ENCODE measurements at regions not wholly inside any gene's neighbourhood (a gene's known extent, or its start where the extent isn't known, plus 50 kb on each side); places are given as distances from the start of the nearest gene placed in this dataset.
A peak's percentile ranks its signal among the peaks of the same experiment; 100 is the strongest.

DNA sequence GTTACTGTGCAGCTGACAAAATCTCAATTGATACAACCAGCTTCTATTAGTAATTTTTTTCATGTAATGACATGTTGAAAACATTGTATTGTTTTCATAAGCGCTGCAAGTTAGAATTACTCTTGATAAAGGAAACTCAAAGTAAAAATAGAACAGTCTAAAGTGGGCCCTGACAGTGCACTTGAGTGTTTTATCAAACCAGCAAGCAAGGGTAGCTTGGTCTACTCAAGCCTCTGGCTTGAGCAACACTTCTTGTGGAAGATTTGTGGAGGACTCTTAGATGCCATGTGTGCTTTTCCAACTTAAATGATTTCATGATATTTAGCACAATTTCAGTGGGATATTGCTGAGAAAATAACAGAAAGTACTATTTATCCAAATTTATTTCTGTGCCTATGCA lies 575.7 kb upstream of the ZNF717 start:
- Histone ChIP-seq H3K27ac (ENCODE audit: low read depth, low read length, severe bottlenecking) (no peak overlapping the region), H3K4me3 (ENCODE audit: extremely low read depth, insufficient read depth, low read length, poor library complexity, severe bottlenecking) (no peak overlapping the region), H3K4me1 (ENCODE audit: control insufficient read depth, insufficient read depth, low read length, poor library complexity, severe bottlenecking) (no peaks in the 10 kb centered on the region), H3K36me3 (ENCODE audit: control insufficient read depth, insufficient read depth, low read length) (no peaks in the 10 kb centered on the region), H3K9me3 (ENCODE audit: control insufficient read depth, low read length) (no peaks in the 10 kb centered on the region)
- WGBS, 2 experiments (ENCODE audit: insufficient coverage in 2 of 2) = 100% methylated on average over 1 of the region's 1 CpG; no CpG with 5 or more reads in 1 of the 2 experiments

DNA sequence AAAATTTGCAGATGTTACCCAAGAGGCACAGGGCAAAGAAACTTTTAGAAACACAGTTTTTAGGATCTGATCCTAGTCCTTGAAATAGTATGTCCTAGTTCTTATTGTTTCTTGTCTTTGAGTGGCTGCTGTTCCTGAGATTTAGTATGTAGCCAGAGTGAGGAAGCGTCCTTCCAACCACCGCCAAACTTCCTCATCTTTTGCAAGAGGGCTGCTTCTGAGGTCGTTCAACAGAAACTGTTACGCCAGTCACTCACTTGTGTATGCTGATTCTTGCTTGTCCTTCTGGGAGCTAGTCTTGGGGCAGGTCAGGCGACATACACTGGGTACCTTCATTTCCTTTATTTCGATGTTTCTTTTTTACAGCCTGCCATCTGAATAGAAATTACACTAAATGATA lies 577.3 kb upstream of the ZNF717 start:
- H3K36me3 ChIP-seq (ENCODE audit: control insufficient read depth, insufficient read depth, low read length) = no peaks in the 10 kb centered on the region
- H3K4me1 ChIP-seq (ENCODE audit: control insufficient read depth, insufficient read depth, low read length, poor library complexity, severe bottlenecking) = peaks cover 5% of the 10 kb centered on the region
- H3K9me3 ChIP-seq (ENCODE audit: control insufficient read depth, low read length) = no peaks in the 10 kb centered on the region
- no peak overlapping the region for H3K4me3 ChIP-seq (ENCODE audit: extremely low read depth, insufficient read depth, low read length, poor library complexity, severe bottlenecking)
- no peak overlapping the region for H3K27ac ChIP-seq (ENCODE audit: low read depth, low read length, severe bottlenecking)
- 90% methylated on average over 5 of the region's 6 CpGs; no CpG with 5 or more reads in 1 of the 2 experiments for WGBS, 2 experiments (ENCODE audit: insufficient coverage in 2 of 2)

DNA sequence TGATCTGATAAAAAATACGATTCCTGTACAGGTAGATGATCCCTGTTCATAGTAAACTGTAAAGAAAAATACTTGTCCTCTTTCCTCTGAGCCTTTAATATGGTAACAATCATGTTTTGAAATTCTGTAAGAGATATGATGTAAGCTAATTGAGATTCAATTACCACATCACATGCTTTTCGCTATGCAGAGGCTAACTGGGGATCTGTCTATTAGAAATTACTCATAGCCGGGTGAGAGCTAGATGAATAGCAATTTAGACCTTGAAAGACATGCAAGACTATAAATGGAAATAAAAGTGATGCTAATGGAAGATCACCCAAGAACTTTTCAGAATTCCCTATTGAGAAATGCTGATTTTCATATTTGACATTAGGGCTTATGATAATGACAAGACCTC lies 579.9 kb upstream of the ZNF717 start:
- Histone ChIP-seq H3K4me3 (ENCODE audit: extremely low read depth, insufficient read depth, low read length, poor library complexity, severe bottlenecking) (no peak overlapping the region), H3K27ac (ENCODE audit: low read depth, low read length, severe bottlenecking) (no peak overlapping the region), H3K36me3 (ENCODE audit: control insufficient read depth, insufficient read depth, low read length) (no peaks in the 10 kb centered on the region), H3K4me1 (ENCODE audit: control insufficient read depth, insufficient read depth, low read length, poor library complexity, severe bottlenecking) (peaks cover 6% of the 10 kb centered on the region), H3K9me3 (ENCODE audit: control insufficient read depth, low read length) (no peaks in the 10 kb centered on the region)
- WGBS, 2 experiments (ENCODE audit: insufficient coverage in 2 of 2) = 100% methylated on average over 1 to 2 of the region's 3 CpGs

DNA sequence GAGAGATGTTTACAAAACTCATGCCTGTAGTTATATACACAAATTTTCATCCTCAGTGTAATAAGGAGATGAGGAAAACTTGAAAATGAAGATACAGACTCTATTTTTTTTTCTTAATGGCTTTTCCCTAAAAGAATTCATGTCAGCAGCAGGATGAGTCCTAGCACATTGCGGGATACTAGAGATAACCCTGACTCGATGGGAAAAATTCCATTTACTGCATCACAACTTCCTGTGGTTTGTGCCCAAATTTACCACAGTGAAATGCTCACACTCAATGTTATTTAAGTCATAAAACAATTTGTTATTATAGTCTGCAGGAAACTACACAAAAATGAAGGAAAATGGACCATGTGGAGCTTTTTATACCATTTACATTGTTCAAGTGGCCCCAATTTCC lies 581.9 kb upstream of the ZNF717 start:
- WGBS, 2 experiments (ENCODE audit: insufficient coverage in 2 of 2) = 79% methylated on average over 2 of the region's 2 CpGs; no CpG with 5 or more reads in 1 of the 2 experiments
- Histone ChIP-seq H3K4me1 (ENCODE audit: control insufficient read depth, insufficient read depth, low read length, poor library complexity, severe bottlenecking) (peaks cover 6% of the 10 kb centered on the region), H3K9me3 (ENCODE audit: control insufficient read depth, low read length) (no peaks in the 10 kb centered on the region), H3K27ac (ENCODE audit: low read depth, low read length, severe bottlenecking) (peak overlapping the region; percentile 18), H3K4me3 (ENCODE audit: extremely low read depth, insufficient read depth, low read length, poor library complexity, severe bottlenecking) (no peak overlapping the region), H3K36me3 (ENCODE audit: control insufficient read depth, insufficient read depth, low read length) (no peaks in the 10 kb centered on the region)

DNA sequence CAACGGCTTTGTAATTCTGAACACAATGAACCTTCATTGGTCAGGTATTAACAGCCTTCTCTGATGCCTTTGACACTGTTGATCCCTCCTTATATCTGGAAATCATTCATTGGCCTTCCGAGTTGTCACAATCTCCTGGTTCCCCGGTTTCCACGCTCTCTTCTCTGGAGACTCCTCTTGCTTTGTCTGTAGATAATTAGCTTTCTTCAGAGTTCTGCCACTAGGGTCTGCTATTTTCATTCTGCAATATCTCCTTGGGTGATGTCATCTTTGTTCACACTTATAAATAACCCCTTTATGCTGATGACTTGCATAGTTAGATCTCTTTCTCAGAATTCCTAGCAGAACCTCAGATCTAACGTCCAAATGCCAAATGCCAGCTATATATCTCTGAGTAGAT lies 583.8 kb upstream of the ZNF717 start:
- H3K9me3 ChIP-seq (ENCODE audit: control insufficient read depth, low read length) = no peaks in the 10 kb centered on the region
- H3K4me1 ChIP-seq (ENCODE audit: control insufficient read depth, insufficient read depth, low read length, poor library complexity, severe bottlenecking) = peaks cover 6% of the 10 kb centered on the region
- no peaks in the 10 kb centered on the region for H3K36me3 ChIP-seq (ENCODE audit: control insufficient read depth, insufficient read depth, low read length)
- no peak overlapping the region for H3K4me3 ChIP-seq (ENCODE audit: extremely low read depth, insufficient read depth, low read length, poor library complexity, severe bottlenecking)
- H3K27ac ChIP-seq (ENCODE audit: low read depth, low read length, severe bottlenecking) = no peak overlapping the region
- whole genome bisulfite sequencing, 2 experiments (ENCODE audit: insufficient coverage in 2 of 2) = 87 to 94% methylated on average over 2 to 5 of the region's 5 CpGs

DNA sequence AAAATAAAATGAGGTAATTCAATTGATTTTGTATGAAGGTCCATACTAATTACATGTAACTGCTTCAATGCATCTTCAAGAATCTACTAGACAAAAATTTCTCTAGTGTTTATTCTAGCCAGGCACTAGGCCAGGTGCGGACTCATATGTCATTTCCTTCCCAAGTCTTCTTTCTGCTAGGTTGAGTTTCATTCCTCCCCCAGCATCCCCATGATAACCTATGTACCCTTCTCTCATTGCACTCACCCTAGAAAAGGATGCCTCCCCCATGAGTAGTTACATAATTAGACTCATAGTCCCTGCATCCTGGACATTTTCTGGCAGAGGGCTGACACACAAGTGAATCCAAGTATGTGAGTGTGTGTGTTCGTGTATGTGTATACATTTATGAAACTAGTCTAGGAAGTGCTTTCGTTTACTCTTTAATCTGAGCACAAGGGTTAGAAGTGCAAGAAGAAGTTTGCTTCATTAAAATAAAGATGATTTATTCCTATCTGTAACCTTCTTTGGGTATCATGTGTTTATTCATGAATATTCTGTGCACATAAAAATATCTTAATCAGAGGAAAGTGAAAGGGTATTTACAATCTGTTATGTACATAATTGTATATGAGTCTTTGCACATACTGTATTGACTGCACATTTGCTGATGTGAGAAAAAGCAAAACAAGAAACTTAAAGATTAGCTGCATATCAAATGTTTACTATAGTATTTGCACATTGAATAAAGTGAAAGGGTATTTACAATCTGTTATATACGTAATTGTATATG lies 585.6 kb upstream of the ZNF717 start:
- WGBS, 2 experiments (ENCODE audit: insufficient coverage in 2 of 2) = 100% methylated on average over 1 to 2 of the region's 4 CpGs

DNA sequence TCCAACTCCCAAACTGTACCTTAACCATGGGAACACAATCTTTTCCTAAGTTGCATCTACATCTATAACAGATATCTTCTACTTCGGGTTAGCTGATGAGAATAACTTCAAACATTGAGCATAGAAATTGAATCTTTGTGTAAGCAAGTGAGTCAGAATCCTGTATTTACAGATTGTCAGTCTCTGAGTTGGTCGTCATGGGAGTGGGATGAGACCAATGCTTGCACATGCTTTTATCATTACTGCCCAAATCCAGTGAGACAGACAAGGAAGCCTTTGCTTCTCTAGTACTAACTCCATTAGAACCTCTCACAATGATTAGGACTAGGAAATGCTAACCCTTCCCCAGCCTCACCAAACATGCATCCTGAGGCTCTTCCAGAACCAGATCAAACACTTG lies 587.1 kb upstream of the ZNF717 start:
- Histone ChIP-seq H3K9me3 (ENCODE audit: control insufficient read depth, low read length) (no peaks in the 10 kb centered on the region), H3K4me1 (ENCODE audit: control insufficient read depth, insufficient read depth, low read length, poor library complexity, severe bottlenecking) (peaks cover 2% of the 10 kb centered on the region)
- WGBS, 2 experiments (ENCODE audit: insufficient coverage in 2 of 2) = 100% methylated on average over 1 of the region's 2 CpGs; no CpG with 5 or more reads in 1 of the 2 experiments

More for the DNA sequence above, 585.6 kb upstream of the ZNF717 start:
- no peaks in the 10 kb centered on the region for H3K36me3 ChIP-seq (ENCODE audit: control insufficient read depth, insufficient read depth, low read length)
- H3K4me3 ChIP-seq (ENCODE audit: extremely low read depth, insufficient read depth, low read length, poor library complexity, severe bottlenecking) = no peak overlapping the region
- no peak overlapping the region for H3K27ac ChIP-seq (ENCODE audit: low read depth, low read length, severe bottlenecking)
- H3K9me3 ChIP-seq (ENCODE audit: control insufficient read depth, low read length) = no peaks in the 10 kb centered on the region
- peaks cover 6% of the 10 kb centered on the region for H3K4me1 ChIP-seq (ENCODE audit: control insufficient read depth, insufficient read depth, low read length, poor library complexity, severe bottlenecking)

DNA sequence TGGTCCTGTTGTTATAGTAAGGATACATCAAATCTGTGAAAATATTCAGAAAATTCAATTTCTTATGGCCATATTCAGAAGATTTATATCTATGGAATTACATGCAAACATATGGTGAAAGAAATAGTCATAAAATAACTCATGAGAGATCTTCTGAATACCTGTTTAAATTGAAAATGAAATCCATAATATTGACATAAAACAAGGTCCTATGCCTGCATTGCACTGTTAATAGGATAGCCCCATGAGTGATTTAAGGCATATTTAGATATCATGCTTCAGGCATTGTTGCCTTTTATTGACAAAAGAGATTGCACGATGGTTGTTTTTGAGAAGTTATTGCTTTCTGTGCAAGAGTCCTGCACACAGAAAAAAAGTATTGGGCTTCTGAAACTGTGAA lies 591.7 kb upstream of the ZNF717 start:
- Histone ChIP-seq H3K36me3 (ENCODE audit: control insufficient read depth, insufficient read depth, low read length) (no peaks in the 10 kb centered on the region), H3K27ac (ENCODE audit: low read depth, low read length, severe bottlenecking) (no peak overlapping the region), H3K9me3 (ENCODE audit: control insufficient read depth, low read length) (no peaks in the 10 kb centered on the region), H3K4me1 (ENCODE audit: control insufficient read depth, insufficient read depth, low read length, poor library complexity, severe bottlenecking) (no peaks in the 10 kb centered on the region), H3K4me3 (ENCODE audit: extremely low read depth, insufficient read depth, low read length, poor library complexity, severe bottlenecking) (no peak overlapping the region)
- 100% methylated on average over 1 of the region's 1 CpG for WGBS, 2 experiments (ENCODE audit: insufficient coverage in 2 of 2)

More for the DNA sequence above, 587.1 kb upstream of the ZNF717 start:
- no peak overlapping the region for H3K4me3 ChIP-seq (ENCODE audit: extremely low read depth, insufficient read depth, low read length, poor library complexity, severe bottlenecking)
- H3K27ac ChIP-seq (ENCODE audit: low read depth, low read length, severe bottlenecking) = no peak overlapping the region
- no peaks in the 10 kb centered on the region for H3K36me3 ChIP-seq (ENCODE audit: control insufficient read depth, insufficient read depth, low read length)

DNA sequence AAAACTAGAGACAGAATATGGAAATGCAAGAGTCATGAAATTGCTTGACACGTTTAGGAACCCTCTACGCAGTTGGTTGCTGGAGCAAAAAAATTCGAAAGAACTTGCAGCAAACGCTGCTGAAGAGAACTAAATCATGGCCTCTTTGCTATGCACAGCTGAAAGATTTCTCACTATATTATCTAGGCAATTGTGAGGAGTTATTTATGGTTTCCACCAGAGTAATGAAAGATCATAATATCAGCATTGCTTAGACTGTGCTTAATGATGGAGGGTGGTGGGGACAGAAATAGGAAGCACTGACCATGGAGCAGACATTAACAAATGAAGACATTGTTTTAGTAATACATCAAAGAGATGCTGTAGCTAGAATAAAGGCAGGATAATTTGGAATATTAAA lies 593.4 kb upstream of the ZNF717 start:
- WGBS, 2 experiments (ENCODE audit: insufficient coverage in 2 of 2) = 96 to 100% methylated on average over 2 of the region's 4 CpGs
- no peaks in the 10 kb centered on the region for H3K9me3 ChIP-seq (ENCODE audit: control insufficient read depth, low read length)
- no peaks in the 10 kb centered on the region for H3K36me3 ChIP-seq (ENCODE audit: control insufficient read depth, insufficient read depth, low read length)
- H3K4me3 ChIP-seq (ENCODE audit: extremely low read depth, insufficient read depth, low read length, poor library complexity, severe bottlenecking) = no peak overlapping the region
- H3K4me1 ChIP-seq (ENCODE audit: control insufficient read depth, insufficient read depth, low read length, poor library complexity, severe bottlenecking) = no peaks in the 10 kb centered on the region
- H3K27ac ChIP-seq (ENCODE audit: low read depth, low read length, severe bottlenecking) = no peak overlapping the region

DNA sequence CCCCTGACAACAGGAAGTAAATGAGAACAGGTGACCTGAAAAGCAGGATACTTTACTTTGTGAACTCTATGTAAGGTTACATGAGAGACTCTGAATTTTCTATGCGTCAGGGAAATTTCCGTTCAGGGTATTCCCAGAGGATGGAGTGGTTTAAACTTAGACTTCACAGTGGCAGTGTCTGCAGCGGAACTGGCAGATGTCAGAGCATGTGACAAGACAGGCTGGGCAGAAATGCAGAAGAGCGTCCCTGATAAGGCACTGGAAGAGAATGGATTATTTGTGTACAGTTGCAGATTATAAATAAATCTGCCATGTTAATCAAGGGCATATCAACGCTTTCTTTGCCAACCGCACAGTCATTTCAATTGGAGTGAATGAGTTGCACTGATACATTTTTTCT lies 598.4 kb upstream of the ZNF717 start:
- Histone ChIP-seq H3K9me3 (ENCODE audit: control insufficient read depth, low read length) (no peaks in the 10 kb centered on the region), H3K27ac (ENCODE audit: low read depth, low read length, severe bottlenecking) (no peak overlapping the region), H3K36me3 (ENCODE audit: control insufficient read depth, insufficient read depth, low read length) (no peaks in the 10 kb centered on the region), H3K4me1 (ENCODE audit: control insufficient read depth, insufficient read depth, low read length, poor library complexity, severe bottlenecking) (no peaks in the 10 kb centered on the region), H3K4me3 (ENCODE audit: extremely low read depth, insufficient read depth, low read length, poor library complexity, severe bottlenecking) (no peak overlapping the region)
- 100% methylated on average over 1 to 4 of the region's 6 CpGs for WGBS, 2 experiments (ENCODE audit: insufficient coverage in 2 of 2)

DNA sequence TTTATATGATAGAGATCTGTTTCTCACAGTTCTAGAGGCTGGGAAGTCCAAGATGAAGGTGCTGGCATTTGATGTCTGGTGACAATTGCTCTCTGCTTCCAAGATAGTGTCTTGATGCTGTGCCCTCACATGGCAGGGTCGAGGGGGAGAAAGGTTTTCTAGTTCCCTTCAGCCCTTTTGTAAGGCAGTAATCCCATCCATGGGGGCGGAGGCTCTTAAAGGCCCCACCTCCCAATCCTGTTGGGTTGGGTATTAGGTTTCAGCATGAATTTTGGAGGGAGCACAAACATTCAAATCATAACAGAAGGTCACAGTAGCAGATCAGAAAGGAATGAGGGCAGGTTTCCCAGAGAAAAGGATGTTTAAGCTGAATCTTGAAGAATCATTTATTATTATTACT lies 601.7 kb upstream of the ZNF717 start:
- WGBS, 2 experiments (ENCODE audit: insufficient coverage in 2 of 2) = no CpG with 5 or more reads among the region's 2 CpGs
- Histone ChIP-seq H3K27ac (ENCODE audit: low read depth, low read length, severe bottlenecking) (no peak overlapping the region), H3K36me3 (ENCODE audit: control insufficient read depth, insufficient read depth, low read length) (no peaks in the 10 kb centered on the region)

More for the DNA sequence above, 601.7 kb upstream of the ZNF717 start:
- no peak overlapping the region for H3K4me3 ChIP-seq (ENCODE audit: extremely low read depth, insufficient read depth, low read length, poor library complexity, severe bottlenecking)
- H3K4me1 ChIP-seq (ENCODE audit: control insufficient read depth, insufficient read depth, low read length, poor library complexity, severe bottlenecking) = no peaks in the 10 kb centered on the region
- H3K9me3 ChIP-seq (ENCODE audit: control insufficient read depth, low read length) = no peaks in the 10 kb centered on the region

Data from mesodermal cell (in vitro differentiated cells).